B cell (primary cell): ENCODE measurements at regions not wholly inside any gene's neighbourhood (a gene's known extent, or its start where the extent isn't known, plus 50 kb on each side); places are given as distances from the start of the nearest gene placed in this dataset.

Source experiments
- ATAC-seq: fragments of 200-7000 bp; cut with Tn5 transposase; one replicate; pipeline ENCODE4 v1.10.0; 2021; ENCODE audit warnings: low read depth, mild to moderate bottlenecking, moderate number of reproducible peaks, moderate library complexity
- CTCF ChIA-PET: fragments of 350-600 bp; sonication (Branson Sonifier 250); formaldehyde crosslinking; loops from one replicate; lab custom pipeline; 2021; ENCODE audit warnings: antibody characterized with exemption, inconsistent platforms; lab: Charles Lee
- POLR2A ChIA-PET: fragments of 350-600 bp; sonication (Branson Sonifier 250); formaldehyde crosslinking; loops from one replicate; lab custom pipeline; 2021; ENCODE audit warnings: antibody characterized with exemption; lab: Charles Lee
- DNase-seq: peaks from one replicate; pipeline ENCODE4 v3.0.0; 2013
- H2AFZ ChIP-seq: 2 replicates; pipeline ENCODE4 v1.6.1; 2012; ENCODE audit warnings: mild to moderate bottlenecking, low read depth, low read length; ENCODE audit not compliant: insufficient read depth, poor library complexity, severe bottlenecking
- H3K27ac ChIP-seq, 2 donors: 1 replicate in 1 of 2; 2 replicates in 1 of 2; pipeline ENCODE4 v1.5.1; 2012 to 2013; ENCODE audit warnings: low read length in 2 of 2, mild to moderate bottlenecking in 2 of 2, moderate library complexity in 1 of 2
- H3K27me3 ChIP-seq, 4 experiments: fragments of 200-600 bp in 1 of 4; sonication (generic) in 1 of 4; replicated peaks in 1 of 4; 1 replicate in 2 of 4; 2 replicates in 2 of 4; pipeline versions ENCODE4 v1.6.1 to v1.7.0; 2013 to 2016; ENCODE audit warnings: low read length in 3 of 4, mild to moderate bottlenecking in 2 of 4, mixed read lengths in 1 of 4, moderate library complexity in 1 of 4; ENCODE audit not compliant: insufficient read depth in 4 of 4, control insufficient read depth in 3 of 4; ENCODE audit errors: control extremely low read depth in 1 of 4
- H3K36me3 ChIP-seq, 2 experiments: replicated peaks in 1 of 2; 1 replicate in 1 of 2; 2 replicates in 1 of 2; pipeline versions ENCODE4 v1.6.1 to v1.7.1; 2013; ENCODE audit warnings: low read length in 1 of 2; ENCODE audit not compliant: insufficient read depth in 2 of 2, control insufficient read depth in 1 of 2; ENCODE audit errors: control extremely low read depth in 1 of 2, extremely low read depth in 1 of 2
- H3K4me1 ChIP-seq, 2 donors: fragments of 200-600 bp in 1 of 2; sonication (generic) in 1 of 2; 1 replicate in 1 of 2; 2 replicates in 1 of 2; pipeline versions ENCODE4 v1.5.1 to v1.6.1; 2013 to 2017; ENCODE audit warnings: low read length in 2 of 2; ENCODE audit not compliant: control insufficient read depth in 2 of 2, insufficient read depth in 2 of 2
- H3K4me2 ChIP-seq: replicated peaks from 2 replicates; pipeline ENCODE3; 2012; ENCODE audit warnings: mild to moderate bottlenecking, low read depth, low read length; ENCODE audit not compliant: poor library complexity, severe bottlenecking
- H3K4me3 ChIP-seq, 5 experiments: fragments of 200-600 bp in 1 of 5; sonication (generic) in 1 of 5; 1 replicate in 3 of 5; 2 replicates in 2 of 5; pipeline versions ENCODE4 v1.5.1 to v1.7.0; 2011 to 2016; ENCODE audit warnings: low read length in 4 of 5, mild to moderate bottlenecking in 4 of 5, low read depth in 2 of 5, control low read depth in 1 of 5, moderate library complexity in 1 of 5; ENCODE audit not compliant: insufficient read depth in 1 of 5; ENCODE audit errors: control extremely low read depth in 1 of 5, extremely low read depth in 1 of 5
- H3K79me2 ChIP-seq: fragments of 200-600 bp; sonication (generic); one replicate; pipeline ENCODE4 v1.6.0; 2016; ENCODE audit warnings: low read length; ENCODE audit not compliant: control insufficient read depth, insufficient read depth
- H3K9ac ChIP-seq: fragments of 200-600 bp; sonication (generic); 2 replicates; pipeline ENCODE4 v1.6.1; 2017; ENCODE audit warnings: mild to moderate bottlenecking, low read length, moderate library complexity
- H3K9me3 ChIP-seq, 3 donors: one replicate each; pipeline versions ENCODE4 v1.6.1 to v1.7.1; 2013; ENCODE audit warnings: low read length in 2 of 3; ENCODE audit not compliant: control insufficient read depth in 2 of 3, insufficient read depth in 1 of 3; ENCODE audit errors: control extremely low read depth in 1 of 3
- H4K20me1 ChIP-seq: 2 replicates; pipeline ENCODE4 v1.6.0; 2012; ENCODE audit warnings: mild to moderate bottlenecking, low read length; ENCODE audit not compliant: insufficient read depth, control insufficient read depth, poor library complexity, severe bottlenecking
- H3K27ac Mint-ChIP-seq: one replicate; pipeline ENCODE4 v1.8.0; 2021; ENCODE audit warnings: mixed read lengths
- H3K27me3 Mint-ChIP-seq: one replicate; pipeline ENCODE4 v1.8.0; 2021; ENCODE audit warnings: mixed read lengths
- H3K4me1 Mint-ChIP-seq: one replicate; pipeline ENCODE4 v1.8.0; 2021; ENCODE audit warnings: mixed read lengths
- H3K4me3 Mint-ChIP-seq: one replicate; pipeline ENCODE4 v1.8.0; 2021; ENCODE audit warnings: mixed read lengths
- H3K9me3 Mint-ChIP-seq: one replicate; pipeline ENCODE4 v1.8.0; 2022; ENCODE audit warnings: mixed read lengths; ENCODE audit not compliant: insufficient read depth
- EZH2 ChIP-seq: IDR thresholded peaks from 2 replicates; pipeline ENCODE4 v1.6.1; 2012; ENCODE audit warnings: borderline replicate concordance, low read depth, mild to moderate bottlenecking, moderate library complexity, low read length; ENCODE audit not compliant: insufficient read depth, poor library complexity, severe bottlenecking
- WGBS: methylation state at CpG from one replicate; pipeline ENCODE4 v1.1.5; 2013; ENCODE audit warnings: missing lambda C conversion rate; ENCODE audit not compliant: insufficient coverage; 5-methylcytosine and 5-hydroxymethylcytosine counted together
- intact Hi-C: fragments of 100-400 bp; cut with micrococcal nuclease; formaldehyde crosslinking; loops from one replicate; pipeline ENCODE4 v1.10.0; 2022
- TF ChIP-seq, protein P1 (sequence below): fragments of 200-600 bp; IDR thresholded peaks from one replicate; pipeline ENCODE4 v1.8.0; 2022; ENCODE audit warnings: antibody characterized with exemption, mild to moderate bottlenecking

- DNase-seq (no peak), ATAC-seq (no peak)
- Histone ChIP-seq H3K4me2 (no peak overlapping the region), H3K27ac (no peak overlapping the region), H3K27me3 (no peaks in the 10 kb centered on the region), H2AFZ (no peak overlapping the region), H3K4me3 (no peak overlapping the region), H3K9me3 (peaks cover 3 to 51% (median 12%) of the 10 kb centered on the region in 3 donors), H3K9ac (no peak overlapping the region), H4K20me1 (no peaks in the 10 kb centered on the region), H3K79me2 (no peaks in the 10 kb centered on the region), H3K4me1 (no peaks in the 10 kb centered on the region), H3K36me3 (no peaks in the 10 kb centered on the region)
- Mint-ChIP-seq H3K4me1 (no peaks in the 10 kb centered on the region), H3K4me3 (no peak overlapping the region), H3K27ac (no peak overlapping the region), H3K9me3 (peaks cover 14% of the 10 kb centered on the region), H3K27me3 (no peaks in the 10 kb centered on the region)
- intact Hi-C loops = no loop called here
- POLR2A ChIA-PET = no interaction called here
- TF ChIP-seq, protein P1, sequence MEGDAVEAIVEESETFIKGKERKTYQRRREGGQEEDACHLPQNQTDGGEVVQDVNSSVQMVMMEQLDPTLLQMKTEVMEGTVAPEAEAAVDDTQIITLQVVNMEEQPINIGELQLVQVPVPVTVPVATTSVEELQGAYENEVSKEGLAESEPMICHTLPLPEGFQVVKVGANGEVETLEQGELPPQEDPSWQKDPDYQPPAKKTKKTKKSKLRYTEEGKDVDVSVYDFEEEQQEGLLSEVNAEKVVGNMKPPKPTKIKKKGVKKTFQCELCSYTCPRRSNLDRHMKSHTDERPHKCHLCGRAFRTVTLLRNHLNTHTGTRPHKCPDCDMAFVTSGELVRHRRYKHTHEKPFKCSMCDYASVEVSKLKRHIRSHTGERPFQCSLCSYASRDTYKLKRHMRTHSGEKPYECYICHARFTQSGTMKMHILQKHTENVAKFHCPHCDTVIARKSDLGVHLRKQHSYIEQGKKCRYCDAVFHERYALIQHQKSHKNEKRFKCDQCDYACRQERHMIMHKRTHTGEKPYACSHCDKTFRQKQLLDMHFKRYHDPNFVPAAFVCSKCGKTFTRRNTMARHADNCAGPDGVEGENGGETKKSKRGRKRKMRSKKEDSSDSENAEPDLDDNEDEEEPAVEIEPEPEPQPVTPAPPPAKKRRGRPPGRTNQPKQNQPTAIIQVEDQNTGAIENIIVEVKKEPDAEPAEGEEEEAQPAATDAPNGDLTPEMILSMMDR = no peak
- TF ChIP-seq EZH2 = no peak
- 100% methylated on average over 5 of the region's 11 CpGs for WGBS
- CTCF ChIA-PET = no interaction called here
Measured at GRCh38 chr18:78576967-78577366, 402.7 kb upstream of the SALL3 start.

- no peak overlapping the region for H3K27ac Mint-ChIP-seq
- no peak overlapping the region for H3K9ac ChIP-seq
- ChIA-PET POLR2A (no interaction called here), CTCF (no interaction called here)
- no peak for DNase-seq
- H3K4me1 Mint-ChIP-seq = no peaks in the 10 kb centered on the region
- no peak for ATAC-seq
- intact Hi-C loops = no loop called here
- peaks cover 0 to 48% (median 2%) of the 10 kb centered on the region in 3 donors for H3K9me3 ChIP-seq
- no peaks in the 10 kb centered on the region for H3K79me2 ChIP-seq
- H3K9me3 Mint-ChIP-seq = peaks cover 7% of the 10 kb centered on the region
- no peaks in the 10 kb centered on the region for H3K4me1 ChIP-seq
- H3K27me3 Mint-ChIP-seq = no peaks in the 10 kb centered on the region
- no peak overlapping the region for H3K4me3 Mint-ChIP-seq
- no peak overlapping the region for H3K27ac ChIP-seq
- H3K36me3 ChIP-seq = no peaks in the 10 kb centered on the region
- no peak overlapping the region for H3K4me3 ChIP-seq
- H3K4me2 ChIP-seq = no peak overlapping the region
- H4K20me1 ChIP-seq = no peaks in the 10 kb centered on the region
- WGBS = 71% methylated on average over 4 of the region's 4 CpGs
- no peak overlapping the region for H2AFZ ChIP-seq
- TF ChIP-seq, protein P1 = no peak
- TF ChIP-seq EZH2 = no peak
- no peaks in the 10 kb centered on the region for H3K27me3 ChIP-seq
Measured at GRCh38 chr18:78579449-78579848, 400.2 kb upstream of the SALL3 start.
